Thoracic aorta (tissue), 2 donors: ENCODE measurements at regions not wholly inside any gene's neighbourhood (a gene's known extent, or its start where the extent isn't known, plus 50 kb on each side); places are given as distances from the start of the nearest gene placed in this dataset.

Source experiments
- ATAC-seq: fragments of 150-250 bp; one replicate; pipeline ENCODE4 v1.8.0; 2017; ENCODE audit warnings: low read depth; ENCODE audit not compliant: insufficient number of reproducible peaks, low FRiP score
- DNase-seq: peaks from one replicate; pipeline ENCODE4 v3.0.0-alpha.2; 2020; ENCODE audit warnings: low spot score
- H3K27ac ChIP-seq, 2 donors: fragments of 200-600 bp; sonication (generic); 1 replicate in 1 of 2; 2 replicates in 1 of 2; pipeline ENCODE4 v1.5.1; 2016; ENCODE audit warnings: mild to moderate bottlenecking in 2 of 2, moderate library complexity in 2 of 2
- H3K27me3 ChIP-seq: fragments of 200-600 bp; sonication (generic); replicated peaks from 2 replicates; pipeline ENCODE4 v1.6.0; 2016; ENCODE audit warnings: mild to moderate bottlenecking; ENCODE audit not compliant: insufficient read depth
- H3K36me3 ChIP-seq: fragments of 200-600 bp; sonication (generic); one replicate; pipeline ENCODE4 v1.5.1; 2016
- H3K4me1 ChIP-seq, 2 donors: fragments of 200-600 bp; sonication (generic); 1 replicate in 1 of 2; 2 replicates in 1 of 2; pipeline versions ENCODE4 v1.5.1 to v1.6.0; 2016; ENCODE audit warnings: low read depth in 2 of 2, mild to moderate bottlenecking in 1 of 2; ENCODE audit not compliant: control insufficient read depth in 1 of 2
- H3K4me3 ChIP-seq: fragments of 200-600 bp; sonication (generic); 2 replicates; pipeline ENCODE4 v1.5.1; 2016; ENCODE audit warnings: mild to moderate bottlenecking
- H3K9me3 ChIP-seq: fragments of 200-600 bp; sonication (generic); 2 replicates; pipeline ENCODE4 v1.5.1; 2016
- TF ChIP-seq, protein P1 (sequence below): fragments of 200-600 bp; sonication (generic); IDR thresholded peaks from one replicate; pipeline ENCODE4 v1.5.1; 2019; ENCODE audit warnings: antibody characterized with exemption

DNA sequence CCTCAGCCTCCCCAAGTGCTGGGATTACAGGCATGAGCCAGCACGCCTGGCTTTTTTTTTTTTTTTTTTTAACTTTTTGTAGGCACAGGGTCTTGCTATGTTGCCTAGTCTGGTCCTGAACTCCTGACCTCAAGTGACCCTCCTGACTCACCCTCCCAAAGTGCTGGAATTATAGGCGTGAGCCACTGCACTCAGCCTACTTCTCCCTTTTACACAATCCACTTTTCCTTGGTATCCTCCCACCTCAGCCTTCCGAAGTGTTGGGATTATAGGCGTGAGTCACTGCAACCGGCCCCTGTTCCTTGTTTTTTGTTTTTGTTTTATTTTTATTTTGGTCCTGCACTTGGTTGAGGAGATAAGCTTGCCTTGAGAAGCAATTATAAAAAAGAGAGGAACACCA lies 75.9 kb upstream of the KMT2C start:
- Histone ChIP-seq H3K4me3 (no peak overlapping the region), H3K9me3 (no peaks in the 10 kb centered on the region), H3K27me3 (no peaks in the 10 kb centered on the region), H3K4me1 (no peaks in the 10 kb centered on the region), H3K27ac (no peak overlapping the region), H3K36me3 (no peaks in the 10 kb centered on the region)
- DNase-seq, result no peak
- ATAC-seq, result no peak
- TF ChIP-seq, protein P1, sequence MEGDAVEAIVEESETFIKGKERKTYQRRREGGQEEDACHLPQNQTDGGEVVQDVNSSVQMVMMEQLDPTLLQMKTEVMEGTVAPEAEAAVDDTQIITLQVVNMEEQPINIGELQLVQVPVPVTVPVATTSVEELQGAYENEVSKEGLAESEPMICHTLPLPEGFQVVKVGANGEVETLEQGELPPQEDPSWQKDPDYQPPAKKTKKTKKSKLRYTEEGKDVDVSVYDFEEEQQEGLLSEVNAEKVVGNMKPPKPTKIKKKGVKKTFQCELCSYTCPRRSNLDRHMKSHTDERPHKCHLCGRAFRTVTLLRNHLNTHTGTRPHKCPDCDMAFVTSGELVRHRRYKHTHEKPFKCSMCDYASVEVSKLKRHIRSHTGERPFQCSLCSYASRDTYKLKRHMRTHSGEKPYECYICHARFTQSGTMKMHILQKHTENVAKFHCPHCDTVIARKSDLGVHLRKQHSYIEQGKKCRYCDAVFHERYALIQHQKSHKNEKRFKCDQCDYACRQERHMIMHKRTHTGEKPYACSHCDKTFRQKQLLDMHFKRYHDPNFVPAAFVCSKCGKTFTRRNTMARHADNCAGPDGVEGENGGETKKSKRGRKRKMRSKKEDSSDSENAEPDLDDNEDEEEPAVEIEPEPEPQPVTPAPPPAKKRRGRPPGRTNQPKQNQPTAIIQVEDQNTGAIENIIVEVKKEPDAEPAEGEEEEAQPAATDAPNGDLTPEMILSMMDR, result no peak

DNA sequence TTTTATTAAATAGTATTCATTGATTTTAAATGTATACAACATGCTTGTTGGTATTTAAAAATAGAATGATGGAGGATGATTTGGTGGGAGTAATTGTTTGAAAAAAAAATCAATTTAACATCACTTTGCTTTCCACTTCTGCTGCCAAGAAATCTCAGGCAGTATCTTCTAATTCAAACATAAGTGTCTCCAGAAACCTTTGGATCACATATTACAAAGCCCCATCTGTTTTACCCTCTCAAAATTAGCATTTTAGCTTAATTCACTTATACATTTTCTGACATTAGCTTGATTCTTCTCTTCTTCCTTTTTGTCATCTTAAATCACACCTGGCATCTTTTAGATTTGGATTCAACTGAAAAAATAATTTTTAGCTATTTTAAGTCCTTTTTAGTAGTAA lies 72.9 kb upstream of the KMT2C start:
- no peaks in the 10 kb centered on the region for H3K9me3 ChIP-seq
- H3K27me3 ChIP-seq, result no peaks in the 10 kb centered on the region
- no peak overlapping the region for H3K4me3 ChIP-seq
- no peaks in the 10 kb centered on the region for H3K36me3 ChIP-seq
- DNase-seq, result no peak
- no peaks in the 10 kb centered on the region for H3K4me1 ChIP-seq
- H3K27ac ChIP-seq, result no peak overlapping the region
- TF ChIP-seq, protein P1, result no peak
- no peak for ATAC-seq

DNA sequence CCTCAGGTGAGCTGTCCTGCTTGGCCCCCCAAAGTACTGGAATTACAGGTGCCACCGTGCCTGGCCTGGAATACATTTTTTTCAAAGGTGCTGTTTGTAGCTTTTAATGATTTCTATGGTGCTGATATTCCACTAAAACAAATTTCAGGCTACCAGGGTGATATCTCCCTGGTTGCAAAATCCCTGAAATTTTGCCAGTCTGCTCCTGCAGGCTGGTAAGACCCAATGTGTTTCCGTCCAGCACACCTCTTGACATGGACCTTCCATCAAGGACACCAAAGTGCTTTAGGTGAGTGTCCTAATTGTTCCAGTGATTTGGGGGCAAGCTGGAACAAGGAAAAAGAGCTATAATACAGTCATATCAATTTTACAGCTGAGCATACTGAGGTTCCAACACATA lies 69.8 kb upstream of the KMT2C start:
- Histone ChIP-seq H3K27ac (no peak overlapping the region), H3K4me3 (no peak overlapping the region), H3K4me1 (no peaks in the 10 kb centered on the region), H3K27me3 (no peaks in the 10 kb centered on the region), H3K9me3 (no peaks in the 10 kb centered on the region), H3K36me3 (no peaks in the 10 kb centered on the region)
- DNase-seq (no peak), ATAC-seq (no peak)
- TF ChIP-seq, protein P1, result no peak

DNA sequence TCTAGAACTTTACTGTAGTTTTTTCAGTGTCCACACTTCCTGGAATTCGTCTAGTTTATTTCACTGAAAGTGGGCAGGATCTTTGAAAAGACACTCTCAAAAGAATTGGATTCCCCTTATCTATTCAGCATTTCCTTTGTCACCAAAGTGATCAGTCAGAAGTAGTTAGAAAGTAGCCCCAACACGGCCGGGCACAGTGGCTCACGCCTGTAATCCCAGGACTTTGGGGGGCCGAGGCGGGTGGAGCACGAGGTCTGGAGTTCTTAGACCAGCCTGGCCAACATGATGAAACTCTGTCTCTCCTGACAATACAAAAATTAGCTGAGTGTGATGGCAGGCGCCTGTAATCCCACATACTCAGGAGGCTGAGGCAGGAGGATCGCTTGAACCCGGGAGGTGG lies 69.0 kb upstream of the KMT2C start:
- Histone ChIP-seq H3K27me3 (no peaks in the 10 kb centered on the region), H3K27ac (no peak overlapping the region)
- ATAC-seq, result no peak

DNA sequence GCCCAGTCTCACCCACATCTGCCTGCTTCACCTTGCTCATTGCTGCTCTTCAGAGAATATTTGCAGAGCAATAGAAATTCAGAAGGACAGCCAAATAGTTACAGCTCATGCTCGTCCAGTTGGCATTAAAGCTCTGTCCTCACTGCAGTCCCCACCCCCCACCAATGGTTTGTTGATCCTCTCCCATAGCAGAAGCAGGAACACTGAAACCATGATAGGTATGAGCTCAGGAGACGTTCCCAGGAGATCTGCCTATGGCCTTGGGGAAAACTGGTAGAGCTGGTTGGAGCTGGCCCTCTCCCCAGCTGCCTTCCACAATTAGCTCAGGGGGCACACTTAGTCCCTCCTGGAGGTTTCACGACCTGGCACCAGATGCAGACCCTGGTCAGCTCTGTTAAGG lies 68.6 kb upstream of the KMT2C start:
- Histone ChIP-seq H3K27me3 (no peaks in the 10 kb centered on the region), H3K36me3 (no peaks in the 10 kb centered on the region), H3K27ac (no peak overlapping the region), H3K4me1 (no peaks in the 10 kb centered on the region), H3K9me3 (no peaks in the 10 kb centered on the region), H3K4me3 (no peak overlapping the region)
- no peak for ATAC-seq
- TF ChIP-seq, protein P1, result no peak
- DNase-seq, result no peak

More for the DNA sequence above, 69.0 kb upstream of the KMT2C start:
- H3K36me3 ChIP-seq, result no peaks in the 10 kb centered on the region
- no peaks in the 10 kb centered on the region for H3K9me3 ChIP-seq
- DNase-seq, result no peak
- no peak overlapping the region for H3K4me3 ChIP-seq
- TF ChIP-seq, protein P1, result no peak
- H3K4me1 ChIP-seq, result no peaks in the 10 kb centered on the region
